ENCODE measurements at regions not wholly inside any gene's neighbourhood (a gene's known extent, or its start where the extent isn't known, plus 50 kb on each side); places are given as distances from the start of the nearest gene placed in this dataset.

DNA sequence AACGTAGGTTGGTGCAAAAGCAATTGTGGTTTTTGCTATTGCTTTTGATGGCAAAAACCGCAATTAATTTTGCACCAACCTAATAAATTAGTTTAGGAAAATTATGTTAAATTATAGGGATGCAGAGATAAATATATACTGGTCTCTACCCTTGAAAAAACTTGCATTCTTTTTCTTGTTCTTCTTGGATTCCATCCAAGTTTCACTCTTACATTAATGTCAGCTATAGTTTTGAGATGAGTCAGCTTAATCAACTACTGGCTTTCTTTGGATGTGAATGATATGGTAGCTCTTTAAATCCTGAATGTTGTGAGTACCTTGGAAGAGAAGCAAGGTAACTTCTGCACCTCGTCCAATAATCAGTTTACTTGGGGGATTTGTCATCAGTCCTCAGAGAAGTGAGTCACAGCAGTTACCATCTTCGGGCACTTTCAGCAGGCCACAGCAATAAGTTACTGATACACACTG is 549.0 kb upstream of the ZNF608 start:
- Histone ChIP-seq H3K36me3 (ENCODE audit: low read depth) (no peaks in the 10 kb centered on the region), H3K4me3 (no peak overlapping the region), H3K9me3 (no peaks in the 10 kb centered on the region), H3K4me1 (ENCODE audit: low read depth) (no peaks in the 10 kb centered on the region)
- TF ChIP-seq, protein P1, sequence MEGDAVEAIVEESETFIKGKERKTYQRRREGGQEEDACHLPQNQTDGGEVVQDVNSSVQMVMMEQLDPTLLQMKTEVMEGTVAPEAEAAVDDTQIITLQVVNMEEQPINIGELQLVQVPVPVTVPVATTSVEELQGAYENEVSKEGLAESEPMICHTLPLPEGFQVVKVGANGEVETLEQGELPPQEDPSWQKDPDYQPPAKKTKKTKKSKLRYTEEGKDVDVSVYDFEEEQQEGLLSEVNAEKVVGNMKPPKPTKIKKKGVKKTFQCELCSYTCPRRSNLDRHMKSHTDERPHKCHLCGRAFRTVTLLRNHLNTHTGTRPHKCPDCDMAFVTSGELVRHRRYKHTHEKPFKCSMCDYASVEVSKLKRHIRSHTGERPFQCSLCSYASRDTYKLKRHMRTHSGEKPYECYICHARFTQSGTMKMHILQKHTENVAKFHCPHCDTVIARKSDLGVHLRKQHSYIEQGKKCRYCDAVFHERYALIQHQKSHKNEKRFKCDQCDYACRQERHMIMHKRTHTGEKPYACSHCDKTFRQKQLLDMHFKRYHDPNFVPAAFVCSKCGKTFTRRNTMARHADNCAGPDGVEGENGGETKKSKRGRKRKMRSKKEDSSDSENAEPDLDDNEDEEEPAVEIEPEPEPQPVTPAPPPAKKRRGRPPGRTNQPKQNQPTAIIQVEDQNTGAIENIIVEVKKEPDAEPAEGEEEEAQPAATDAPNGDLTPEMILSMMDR (IDR thresholded peaks at IDR 0.05) = no peak
- intact Hi-C loops (cut with DNase I, micrococcal nuclease) = no loop called here
- no peak for DNase-seq
- ATAC-seq = no peak

DNA sequence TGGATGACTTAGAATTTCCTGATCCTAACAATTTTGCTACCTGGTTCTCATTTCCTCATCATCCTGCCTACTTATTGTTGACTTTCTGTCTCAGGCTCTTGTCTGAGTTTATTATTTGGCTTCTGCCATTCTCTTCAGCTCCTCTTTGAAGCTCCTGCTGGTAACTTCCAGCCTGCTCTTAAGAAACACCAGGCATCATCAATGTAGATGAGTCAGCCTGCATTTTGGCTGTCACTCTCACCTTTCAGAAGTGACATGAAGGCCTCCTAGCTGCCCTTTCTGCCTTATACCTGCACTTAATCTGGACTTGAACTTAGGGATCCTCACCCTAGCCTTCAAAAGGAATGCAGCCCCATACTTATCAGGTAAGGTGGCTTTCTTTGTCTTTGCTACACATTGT is 551.8 kb upstream of the ZNF608 start:
- ATAC-seq (no peak), DNase-seq (no peak)
- Histone ChIP-seq H3K36me3 (ENCODE audit: low read depth) (no peaks in the 10 kb centered on the region), H3K4me3 (no peak overlapping the region), H3K4me1 (ENCODE audit: low read depth) (no peaks in the 10 kb centered on the region), H3K9me3 (no peaks in the 10 kb centered on the region)
- intact Hi-C loops (cut with DNase I, micrococcal nuclease) = no loop called here
- TF ChIP-seq, protein P1 (IDR thresholded peaks at IDR 0.05) = no peak

DNA sequence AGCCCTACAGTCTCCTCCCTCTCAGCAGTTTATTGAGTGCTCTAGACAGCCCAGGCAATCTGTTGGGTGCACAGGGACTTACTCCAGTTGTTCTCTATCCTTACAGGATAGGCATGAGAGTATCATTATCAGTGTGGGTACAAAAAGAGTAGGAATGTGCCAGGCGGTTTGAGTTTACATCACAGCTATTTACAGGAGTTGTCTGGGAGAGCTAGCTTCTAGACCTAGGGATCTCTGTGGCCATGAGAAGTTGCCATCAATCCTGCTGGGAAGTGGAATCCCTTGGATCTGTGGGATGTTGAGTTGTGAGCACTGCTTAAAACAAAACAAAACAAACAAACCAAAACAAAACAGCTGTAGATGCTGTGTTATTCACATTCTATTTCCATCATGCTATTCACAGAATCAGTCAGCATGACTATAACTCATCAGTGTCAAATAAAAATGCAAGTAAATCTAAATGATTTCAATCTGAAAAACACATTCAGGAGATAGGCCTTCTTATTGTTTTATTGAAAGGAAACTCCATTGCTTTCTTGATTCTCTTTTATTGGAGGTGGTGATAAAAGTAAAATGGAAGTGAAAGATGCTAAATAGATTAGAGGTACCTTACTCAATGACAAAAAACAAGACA is 552.4 kb upstream of the ZNF608 start:
- no peak overlapping the region for H3K4me3 ChIP-seq
- no peaks in the 10 kb centered on the region for H3K9me3 ChIP-seq
- H3K36me3 ChIP-seq (ENCODE audit: low read depth) = no peaks in the 10 kb centered on the region
- H3K4me1 ChIP-seq (ENCODE audit: low read depth) = no peaks in the 10 kb centered on the region
- no peak for DNase-seq
- ATAC-seq = no peak
- TF ChIP-seq, protein P1 (IDR thresholded peaks at IDR 0.05) = no peak
- intact Hi-C loops (cut with DNase I, micrococcal nuclease) = no loop called here

DNA sequence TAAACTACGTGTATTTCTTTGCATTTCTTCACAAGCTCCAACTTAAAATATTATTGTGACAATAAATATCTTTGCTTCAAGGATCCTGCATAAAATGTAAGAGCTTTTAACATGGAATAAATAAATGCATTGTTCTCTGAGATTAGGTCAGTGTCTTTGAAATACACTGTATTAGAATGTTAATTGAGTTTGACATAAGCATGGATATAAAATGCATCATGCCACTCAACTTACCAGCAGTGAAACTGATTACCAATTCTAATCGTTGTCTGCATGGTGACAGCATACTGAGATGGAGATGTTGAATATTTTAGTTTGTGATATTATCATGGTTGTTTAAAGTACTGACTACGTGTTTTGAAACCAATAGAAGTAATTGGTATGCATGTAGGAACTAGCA is 555.3 kb upstream of the ZNF608 start:
- H3K4me3 ChIP-seq = no peak overlapping the region
- intact Hi-C loops (cut with DNase I, micrococcal nuclease) = no loop called here
- DNase-seq = no peak

DNA sequence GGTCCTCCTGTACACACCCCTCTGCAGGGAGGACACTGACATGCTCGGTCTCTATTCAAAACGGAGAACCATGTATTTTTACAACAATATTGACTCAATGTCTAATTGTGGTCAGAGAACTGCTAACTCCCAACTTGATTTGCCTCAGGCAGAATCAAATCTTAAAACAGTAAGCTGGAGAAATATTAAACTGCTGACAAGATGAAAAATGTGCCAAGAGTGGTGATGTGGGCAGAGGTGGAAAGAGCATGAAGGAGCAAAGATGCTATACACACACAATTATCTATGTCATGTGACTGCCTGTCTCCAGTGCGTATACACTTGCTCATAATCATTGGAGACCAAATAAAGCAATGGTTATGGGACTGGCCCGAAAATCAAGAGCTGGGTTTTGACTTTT is 556.1 kb upstream of the ZNF608 start:
- DNase-seq (no peak), ATAC-seq (no peak)
- TF ChIP-seq, protein P1 (IDR thresholded peaks at IDR 0.05) = no peak
- intact Hi-C loops (cut with DNase I, micrococcal nuclease) = no loop called here
- Histone ChIP-seq H3K4me3 (no peak overlapping the region), H3K9me3 (no peaks in the 10 kb centered on the region), H3K4me1 (ENCODE audit: low read depth) (no peaks in the 10 kb centered on the region), H3K36me3 (ENCODE audit: low read depth) (no peaks in the 10 kb centered on the region)

More for the DNA sequence above, 555.3 kb upstream of the ZNF608 start:
- Histone ChIP-seq H3K9me3 (no peaks in the 10 kb centered on the region), H3K4me1 (ENCODE audit: low read depth) (no peaks in the 10 kb centered on the region), H3K36me3 (ENCODE audit: low read depth) (no peaks in the 10 kb centered on the region)
- no peak for ATAC-seq
- TF ChIP-seq, protein P1 (IDR thresholded peaks at IDR 0.05) = no peak

DNA sequence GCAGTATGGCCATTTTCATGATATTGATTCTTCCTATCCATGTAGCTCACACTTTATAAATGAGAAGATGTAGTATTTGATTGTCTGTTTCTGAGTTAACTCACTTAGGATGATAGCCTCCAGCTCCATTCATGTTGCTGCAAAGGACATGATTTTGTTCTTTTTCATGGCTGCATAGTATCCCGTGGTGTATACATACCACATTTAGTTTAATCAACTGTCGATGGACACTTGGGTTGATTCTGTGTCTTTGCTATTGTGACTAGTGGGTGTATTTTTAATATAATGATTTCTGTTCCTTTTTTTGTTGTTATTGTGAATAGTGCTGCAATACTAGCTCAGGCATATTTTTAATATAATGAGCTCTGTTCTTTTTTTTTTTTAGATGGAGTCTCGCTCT is 560.3 kb upstream of the ZNF608 start:
- Histone ChIP-seq H3K4me3 (no peak overlapping the region), H3K4me1 (ENCODE audit: low read depth) (no peaks in the 10 kb centered on the region), H3K9me3 (no peaks in the 10 kb centered on the region), H3K36me3 (ENCODE audit: low read depth) (no peaks in the 10 kb centered on the region)
- intact Hi-C loops (cut with DNase I, micrococcal nuclease) = no loop called here
- ATAC-seq (no peak), DNase-seq (no peak)
- TF ChIP-seq, protein P1 (IDR thresholded peaks at IDR 0.05) = no peak

Measured in mucosa of descending colon (tissue), 3 donors.